K562 (cell line): ENCODE measurements at regions not wholly inside any gene's neighbourhood (a gene's known extent, or its start where the extent isn't known, plus 50 kb on each side); places are given as distances from the start of the nearest gene placed in this dataset.

Experiments
- ATAC-seq: fragments of 200-7000 bp; cut with Tn5 transposase; 3 replicates; pipeline ENCODE4 v1.9.1; 2020; ENCODE audit warnings: moderate library complexity
- BruUV-seq: library from RNA; stranded (reverse); fragments of 400-500 nt; replicated peaks from 2 replicates; lab custom pipeline; 2021; lab: Mats Ljungman, UMichigan
- CTCF ChIA-PET: fragments of 300-600 bp; formaldehyde crosslinking; extraction: SDS; loops from one replicate; lab custom pipeline; 2021; ENCODE audit warnings: low intra/inter-chr PET ratio; lab: Yijun Ruan, JAX
- POLR2A ChIA-PET: fragments of 300-600, 350-650 bp; sonication (Branson Sonifier 250); formaldehyde crosslinking; extraction: SDS; loops from one replicate; lab custom pipeline; 2021; ENCODE audit warnings: antibody characterized with exemption, inconsistent platforms; lab: Yijun Ruan, JAX
- DNase-seq, 4 experiments: peaks; one replicate each; pipeline versions ENCODE4 v3.0.0 to v3.0.0-alpha.2; 2011 to 2018; ENCODE audit warnings: low spot score in 3 of 4, mixed read lengths in 3 of 4; ENCODE audit errors: extremely low read depth in 1 of 4
- FAIRE-seq: peaks from 2 replicates; lab custom pipeline; 2011; peaks lifted over from hg19 to GRCh38; lab: Jason Lieb, UNC
- H2AFZ ChIP-seq: 2 replicates; pipeline ENCODE4 v1.6.0; 2011; ENCODE audit warnings: low read depth, low read length, control low read depth, inconsistent platforms
- H3K27ac ChIP-seq: fragments of 200-600 bp; 3 replicates; pipeline ENCODE4 v1.8.0; 2011; ENCODE audit warnings: low read depth, mild to moderate bottlenecking, control low read depth, inconsistent platforms, low read length, moderate library complexity, mixed read lengths; ENCODE audit errors: extremely low read depth
- H3K27me3 ChIP-seq, 2 experiments: fragments of 300-600 bp in 1 of 2; 2 replicates in 1 of 2; 3 replicates in 1 of 2; pipeline versions ENCODE4 v1.6.0 to v1.8.0; 2011; ENCODE audit warnings: inconsistent platforms in 2 of 2, low read length in 2 of 2, mild to moderate bottlenecking in 1 of 2, mixed read lengths in 1 of 2, moderate library complexity in 1 of 2; ENCODE audit not compliant: control insufficient read depth in 2 of 2, insufficient read depth in 2 of 2
- H3K36me3 ChIP-seq: fragments of 300-600 bp; 3 replicates; pipeline ENCODE4 v1.8.0; 2011; ENCODE audit warnings: mild to moderate bottlenecking, low read length, inconsistent platforms; ENCODE audit not compliant: control insufficient read depth, insufficient read depth
- H3K4me1 ChIP-seq, 2 experiments: fragments of 200-600 bp in 1 of 2; replicated peaks in 1 of 2; 2 replicates in 1 of 2; 3 replicates in 1 of 2; pipeline versions ENCODE4 v1.5.1 to v1.8.0; 2011; ENCODE audit warnings: inconsistent platforms in 2 of 2, low read length in 2 of 2, mild to moderate bottlenecking in 1 of 2, mixed read lengths in 1 of 2, moderate library complexity in 1 of 2; ENCODE audit not compliant: control insufficient read depth in 2 of 2, insufficient read depth in 2 of 2
- H3K4me2 ChIP-seq: 2 replicates; pipeline ENCODE4 v1.6.1; 2011; ENCODE audit warnings: low read length, control low read depth, inconsistent platforms, mixed read lengths; ENCODE audit not compliant: insufficient read depth
- H3K4me3 ChIP-seq: fragments of 200-600 bp; sonication (generic), shearing (Covaris generic); 2 replicates; pipeline ENCODE4 v1.5.1; 2016; ENCODE audit warnings: control low read depth, inconsistent platforms
- H3K79me2 ChIP-seq: fragments of 200-600 bp; 3 replicates; pipeline ENCODE4 v1.8.0; 2011; ENCODE audit warnings: low read length, inconsistent platforms; ENCODE audit not compliant: control insufficient read depth, insufficient read depth
- H3K9ac ChIP-seq, 2 experiments: 2 replicates each; pipeline versions ENCODE4 v1.6.0 to v1.6.1; 2011; ENCODE audit warnings: low read depth in 2 of 2, low read length in 2 of 2, control low read depth in 1 of 2, inconsistent platforms in 1 of 2, mild to moderate bottlenecking in 1 of 2, mixed read lengths in 1 of 2; ENCODE audit not compliant: insufficient read depth in 1 of 2
- H3K9me1 ChIP-seq: one replicate; pipeline ENCODE4 v1.6.0; 2011; ENCODE audit warnings: inconsistent platforms, mild to moderate bottlenecking, low read length, moderate library complexity; ENCODE audit not compliant: control insufficient read depth, insufficient read depth
- H3K9me3 ChIP-seq: replicated peaks from 2 replicates; pipeline ENCODE4 v1.5.1; 2011; ENCODE audit warnings: low read depth, low read length, inconsistent platforms; ENCODE audit not compliant: control insufficient read depth, insufficient read depth
- H4K20me1 ChIP-seq: replicated peaks from 2 replicates; pipeline ENCODE4 v1.6.1; 2011; ENCODE audit warnings: low read length, inconsistent platforms, mixed read lengths; ENCODE audit not compliant: control insufficient read depth, insufficient read depth
- HSF4 ChIP-seq: fragments of 250-450 bp; sonication (Bioruptor Pico); IDR thresholded peaks from 2 replicates; pipeline ENCODE4 v2.1.2; 2022; ENCODE audit warnings: mild to moderate bottlenecking, moderate library complexity, borderline replicate concordance
- PML ChIP-seq: IDR thresholded peaks from 2 replicates; pipeline ENCODE4 v1.6.1; 2012; ENCODE audit warnings: low read length, inconsistent platforms
- USF1 ChIP-seq: sonication (generic); formaldehyde crosslinking; IDR thresholded peaks from 2 replicates; pipeline ENCODE4 v1.9.0; 2022; ENCODE audit warnings: mild to moderate bottlenecking, missing genetic modification reagents
- USF2 ChIP-seq: sonication (generic); formaldehyde crosslinking; IDR thresholded peaks from 2 replicates; pipeline ENCODE4 v1.5.0; 2020; ENCODE audit warnings: missing genetic modification reagents
- WGBS: fragments of 100-300 bp; shearing (Covaris generic); methylation state at CpG from one replicate; pipeline ENCODE4 v1.1.6; 2016; ENCODE audit warnings: low coverage, mixed read lengths; ENCODE audit not compliant: insufficient coverage; ENCODE audit errors: missing lambda C conversion rate; 5-methylcytosine and 5-hydroxymethylcytosine counted together
- in situ Hi-C: fragments of 300-500 bp; cut with MboI; formaldehyde crosslinking; loops from 4 replicates; pipeline ENCODE4 v1.15.0; 2018; ENCODE audit warnings: inconsistent platforms, mixed read lengths
- intact Hi-C: fragments of 100-400 bp; cut with micrococcal nuclease; formaldehyde crosslinking; loops from 2 replicates; pipeline ENCODE4 v1.14.2; 2022

GRCh38 chr10:131808370-131808930 lies 92.4 kb upstream of the PPP2R2D start:
- Histone ChIP-seq H3K36me3 (no peaks in the 10 kb centered on the region), H3K27ac (no peak overlapping the region), H3K9me3 (no peaks in the 10 kb centered on the region), H3K4me3 (no peak overlapping the region), H3K9me1 (no peaks in the 10 kb centered on the region), H2AFZ (no peak overlapping the region), H3K4me2 (no peak overlapping the region), H3K4me1 (no peaks in the 10 kb centered on the region), H3K9ac (no peak overlapping the region), H4K20me1 (no peaks in the 10 kb centered on the region; the same call in 1 of the 2 replicates), H3K27me3 (peaks cover 0 to 48% of the 10 kb centered on the region in 2 experiments; a peak in 2 of 5 replicates), H3K79me2 (no peaks in the 10 kb centered on the region)
- DNase-seq (no peak), ATAC-seq (no peak), FAIRE-seq (no peak)
- ChIA-PET CTCF (no interaction called here), POLR2A (no interaction called here)
- no peak for TF ChIP-seq HSF4 (CRISPR knock-in tag)
- intact Hi-C loops (no loop called here), in situ Hi-C loops (no loop called here)
- BruUV-seq, result no TSS peak
- 0% methylated on average over 7 of the region's 10 CpGs for WGBS

GRCh38 chr10:131810036-131810804 lies 90.6 kb upstream of the PPP2R2D start:
- POLR2A ChIA-PET, result interaction anchor here (0.7 kb wide), 1 partner anchor 380 kb away, joined by 3 read pairs; no protein-coding TSS in a partner anchor
- 0% methylated on average over 12 of the region's 16 CpGs for WGBS

More at GRCh38 chr10:131810036-131810804, 90.6 kb upstream of the PPP2R2D start:
- Histone ChIP-seq H3K4me2 (no peak overlapping the region), H3K4me3 (no peak overlapping the region), H3K9me3 (no peaks in the 10 kb centered on the region), H3K9me1 (no peaks in the 10 kb centered on the region), H3K36me3 (no peaks in the 10 kb centered on the region), H3K9ac (no peak overlapping the region), H2AFZ (no peak overlapping the region), H3K79me2 (no peaks in the 10 kb centered on the region), H3K27ac (no peak overlapping the region), H3K27me3 (peaks cover 0 to 42% of the 10 kb centered on the region in 2 experiments; a peak in 2 of 5 replicates), H4K20me1 (no peaks in the 10 kb centered on the region; the same call in 1 of the 2 replicates), H3K4me1 (no peaks in the 10 kb centered on the region)
- intact Hi-C loops (no loop called here), in situ Hi-C loops (no loop called here)
- ATAC-seq (0 out of 3 replicates have a peak, but pooled peaks have one; percentile 26), FAIRE-seq (no peak), DNase-seq (no peak)
- no TSS peak for BruUV-seq
- CTCF ChIA-PET, result no interaction called here
- peak; percentile 61 for TF ChIP-seq USF2 (CRISPR knock-in tag)
- TF ChIP-seq USF1 (CRISPR knock-in tag), result peak; percentile 54
- no peak for TF ChIP-seq PML
